HS-27A (cell line): ENCODE measurements at regions not wholly inside any gene's neighbourhood (a gene's known extent, or its start where the extent isn't known, plus 50 kb on each side); places are given as distances from the start of the nearest gene placed in this dataset.
A peak's percentile ranks its signal among the peaks of the same experiment; 100 is the strongest.
"Not testable (repeated sequence)": the region's sequence is repeated elsewhere in the genome, so short reads cannot be mapped to it uniquely, and the experiment has no call there.

Source experiments
- DNase-seq: peaks from one replicate; pipeline ENCODE4 v3.0.0-alpha.2; 2012; ENCODE audit warnings: low read depth, missing footprints

GRCh38 chr6:10180138-10181074 lies 234.5 kb downstream of the TFAP2A start:
- no peak for DNase-seq

- DNase-seq, result peak; percentile 43
Measured at GRCh38 chr6:10177704-10178103, 237.2 kb downstream of the TFAP2A start.

GRCh38 chr6:10175362-10175761 lies 239.5 kb downstream of the TFAP2A start:
- no peak for DNase-seq

GRCh38 chr6:10174761-10175160 lies 240.1 kb downstream of the TFAP2A start:
- no peak for DNase-seq

- DNase-seq, result no peak
Measured at GRCh38 chr6:10174056-10174455, 240.8 kb downstream of the TFAP2A start.

- DNase-seq, result not testable (repeated sequence)
Measured at GRCh38 chr6:10171706-10172105, 243.2 kb downstream of the TFAP2A start.

GRCh38 chr6:10170816-10171215 lies 244.1 kb downstream of the TFAP2A start:
- no peak for DNase-seq

GRCh38 chr6:10166031-10166430 lies 248.8 kb downstream of the TFAP2A start:
- no peak for DNase-seq

GRCh38 chr6:10163203-10163962 lies 251.5 kb downstream of the TFAP2A start:
- no peak for DNase-seq

GRCh38 chr6:10156875-10157274 lies 258.0 kb downstream of the TFAP2A start:
- DNase-seq, result no peak

GRCh38 chr6:10154251-10154650 lies 260.6 kb downstream of the TFAP2A start:
- no peak for DNase-seq

GRCh38 chr6:10151144-10151915 lies 263.5 kb downstream of the TFAP2A start:
- peak; percentile 61 for DNase-seq

- no peak for DNase-seq
Measured at GRCh38 chr6:10149603-10150002, 265.3 kb downstream of the TFAP2A start.

GRCh38 chr6:10146715-10147451 lies 268.0 kb downstream of the TFAP2A start:
- DNase-seq, result no peak

GRCh38 chr6:10144772-10145171 lies 270.1 kb downstream of the TFAP2A start:
- no peak for DNase-seq

GRCh38 chr6:10141746-10142443 lies 273.0 kb downstream of the TFAP2A start:
- DNase-seq, result no peak

GRCh38 chr6:10140824-10141223 lies 274.1 kb downstream of the TFAP2A start:
- no peak for DNase-seq

GRCh38 chr6:10140136-10140535 lies 274.7 kb downstream of the TFAP2A start:
- no peak for DNase-seq

- no peak for DNase-seq
Measured at GRCh38 chr6:10138917-10139316, 276.0 kb downstream of the TFAP2A start.

GRCh38 chr6:10136636-10137035 lies 278.2 kb downstream of the TFAP2A start:
- DNase-seq, result no peak

- DNase-seq, result not testable (repeated sequence)
Measured at GRCh38 chr6:10134185-10134584, 280.7 kb downstream of the TFAP2A start.
